ENCODE measurements at regions not wholly inside any gene's neighbourhood (a gene's known extent, or its start where the extent isn't known, plus 50 kb on each side); places are given as distances from the start of the nearest gene placed in this dataset.

DNA sequence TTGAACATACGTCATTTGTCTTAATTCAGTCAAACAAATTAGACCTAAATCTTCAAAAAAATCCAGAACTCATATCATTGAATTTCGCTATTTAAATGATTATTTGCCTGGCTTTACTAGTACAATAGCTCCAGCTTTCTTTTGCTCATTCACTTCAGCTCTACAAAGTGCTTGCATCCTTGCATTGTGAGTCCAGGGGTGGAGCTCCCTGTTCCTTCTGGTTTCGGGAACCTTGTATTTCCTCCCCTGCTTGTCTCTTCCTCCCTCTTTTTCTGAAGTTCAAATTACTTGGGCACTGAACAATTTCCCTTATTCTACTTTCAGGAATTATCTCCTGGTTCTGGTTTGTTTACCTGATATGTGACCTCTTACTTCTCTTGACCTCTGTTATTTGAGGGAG lies 58.1 kb upstream of the KITLG start:
- TF ChIP-seq, protein P1, sequence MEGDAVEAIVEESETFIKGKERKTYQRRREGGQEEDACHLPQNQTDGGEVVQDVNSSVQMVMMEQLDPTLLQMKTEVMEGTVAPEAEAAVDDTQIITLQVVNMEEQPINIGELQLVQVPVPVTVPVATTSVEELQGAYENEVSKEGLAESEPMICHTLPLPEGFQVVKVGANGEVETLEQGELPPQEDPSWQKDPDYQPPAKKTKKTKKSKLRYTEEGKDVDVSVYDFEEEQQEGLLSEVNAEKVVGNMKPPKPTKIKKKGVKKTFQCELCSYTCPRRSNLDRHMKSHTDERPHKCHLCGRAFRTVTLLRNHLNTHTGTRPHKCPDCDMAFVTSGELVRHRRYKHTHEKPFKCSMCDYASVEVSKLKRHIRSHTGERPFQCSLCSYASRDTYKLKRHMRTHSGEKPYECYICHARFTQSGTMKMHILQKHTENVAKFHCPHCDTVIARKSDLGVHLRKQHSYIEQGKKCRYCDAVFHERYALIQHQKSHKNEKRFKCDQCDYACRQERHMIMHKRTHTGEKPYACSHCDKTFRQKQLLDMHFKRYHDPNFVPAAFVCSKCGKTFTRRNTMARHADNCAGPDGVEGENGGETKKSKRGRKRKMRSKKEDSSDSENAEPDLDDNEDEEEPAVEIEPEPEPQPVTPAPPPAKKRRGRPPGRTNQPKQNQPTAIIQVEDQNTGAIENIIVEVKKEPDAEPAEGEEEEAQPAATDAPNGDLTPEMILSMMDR (IDR thresholded peaks at IDR 0.05 in 4 of 5, conservative IDR thresholded peaks at IDR 0.05 in 1 of 5) = no peak
- no peak for TF ChIP-seq POLR2A (IDR thresholded peaks at IDR 0.05)
